ENCODE measurements at regions not wholly inside any gene's neighbourhood (a gene's known extent, or its start where the extent isn't known, plus 50 kb on each side); places are given as distances from the start of the nearest gene placed in this dataset.
"Not testable (repeated sequence)": the region's sequence is repeated elsewhere in the genome, so short reads cannot be mapped to it uniquely, and the experiment has no call there.

DNA sequence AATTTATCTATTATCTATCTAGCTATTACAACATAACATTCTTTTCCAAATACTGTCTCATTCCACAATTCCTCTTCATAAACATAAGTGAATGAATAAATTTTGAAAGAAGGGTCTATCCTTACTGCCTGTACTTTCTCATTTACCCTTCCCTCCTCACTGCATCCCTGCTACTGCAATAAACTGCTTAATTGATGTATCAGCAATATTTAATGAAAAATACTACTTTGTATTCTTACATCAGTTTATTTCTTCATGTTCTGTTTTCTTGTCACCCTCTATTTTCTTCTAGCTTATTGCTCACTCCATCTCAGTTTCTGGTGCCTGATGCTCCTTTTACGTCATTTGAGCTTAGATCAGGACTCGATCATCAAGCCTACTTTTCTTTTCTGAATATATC lies 695.7 kb upstream of the ATXN7L3B start:
- TF ChIP-seq CTCF (IDR thresholded peaks at IDR 0.05) (no peak), POLR2A (IDR thresholded peaks at IDR 0.05) (no peak)
- intact Hi-C loops (cut with DNase I): no loop called here
- Histone ChIP-seq H3K27me3 (no peaks in the 10 kb centered on the region), H3K27ac (no peak overlapping the region), H3K4me1 (no peaks in the 10 kb centered on the region), H3K36me3 (no peaks in the 10 kb centered on the region), H3K9me3 (no peaks in the 10 kb centered on the region), H3K4me3 (no peak overlapping the region)
- DNase-seq (no peak), ATAC-seq (no peak)
- WGBS (ENCODE audit: insufficient coverage, low coverage, low lambda C conversion rate, missing lambda C conversion rate): 55% methylated on average over 2 of the region's 2 CpGs

DNA sequence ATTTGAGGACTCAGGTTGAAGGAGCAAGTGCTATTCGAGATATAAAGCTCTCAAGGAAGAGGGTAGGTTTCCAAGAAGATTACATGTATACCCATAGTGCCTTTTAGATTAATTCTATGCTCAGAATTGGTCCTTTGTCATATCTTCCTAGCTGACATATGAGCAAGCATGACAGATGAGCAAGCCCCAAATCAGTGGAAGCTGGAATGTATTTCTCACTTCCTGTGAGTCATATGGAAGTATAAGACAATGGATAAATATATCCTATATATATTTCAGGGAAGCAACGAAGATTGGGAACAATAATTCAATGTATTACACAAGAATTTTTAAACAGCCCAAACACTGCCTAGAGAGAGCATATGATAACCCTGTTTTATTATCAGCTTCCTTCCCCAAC lies 674.1 kb upstream of the ATXN7L3B start:
- intact Hi-C loops (cut with DNase I): no loop called here
- ATAC-seq: no peak
- no peak overlapping the region for H3K27ac ChIP-seq

DNA sequence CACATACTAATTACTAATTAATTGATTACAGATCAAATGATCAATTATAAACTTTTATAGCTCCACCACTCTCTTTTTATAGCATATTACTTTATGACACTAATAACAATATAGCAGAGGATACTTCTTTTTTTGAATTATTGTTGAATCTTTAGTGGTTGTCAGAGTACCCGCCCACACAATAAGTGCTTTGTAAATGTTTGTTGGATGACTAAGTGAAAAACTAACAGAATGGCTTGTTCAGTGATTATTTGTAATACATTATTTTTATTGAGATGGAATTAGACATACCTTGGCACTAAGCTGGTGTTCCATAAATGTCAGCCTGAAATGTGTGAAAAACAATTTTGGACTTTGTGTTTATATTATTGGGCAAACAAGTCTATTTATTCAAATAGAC lies 670.5 kb upstream of the ATXN7L3B start:
- DNase-seq: no peak
- no peak for TF ChIP-seq POLR2A (IDR thresholded peaks at IDR 0.05)
- no peak for TF ChIP-seq CTCF (IDR thresholded peaks at IDR 0.05)
- no peak overlapping the region for H3K27ac ChIP-seq
- no peak for ATAC-seq
- intact Hi-C loops (cut with DNase I): no loop called here
- no peaks in the 10 kb centered on the region for H3K36me3 ChIP-seq
- H3K27me3 ChIP-seq: no peaks in the 10 kb centered on the region
- no peaks in the 10 kb centered on the region for H3K9me3 ChIP-seq
- H3K4me1 ChIP-seq: no peaks in the 10 kb centered on the region
- WGBS (ENCODE audit: insufficient coverage, low coverage, low lambda C conversion rate, missing lambda C conversion rate): 43% methylated on average over 1 of the region's 1 CpG
- no peak overlapping the region for H3K4me3 ChIP-seq

More for the DNA sequence above, 674.1 kb upstream of the ATXN7L3B start:
- no peaks in the 10 kb centered on the region for H3K9me3 ChIP-seq
- DNase-seq: no peak
- H3K4me1 ChIP-seq: no peaks in the 10 kb centered on the region
- H3K27me3 ChIP-seq: no peaks in the 10 kb centered on the region
- H3K36me3 ChIP-seq: no peaks in the 10 kb centered on the region
- WGBS (ENCODE audit: insufficient coverage, low coverage, low lambda C conversion rate, missing lambda C conversion rate): 33% methylated on average over 2 of the region's 2 CpGs
- no peak for TF ChIP-seq POLR2A (IDR thresholded peaks at IDR 0.05)
- TF ChIP-seq CTCF (IDR thresholded peaks at IDR 0.05): no peak
- H3K4me3 ChIP-seq: no peak overlapping the region

- H3K4me3 ChIP-seq; ATAC-seq; H3K4me1 ChIP-seq; H3K9me3 ChIP-seq; H3K27ac ChIP-seq; intact Hi-C loops (cut with DNase I); H3K27me3 ChIP-seq; DNase-seq; H3K36me3 ChIP-seq: not testable (repeated sequence)
- 76% methylated on average over 6 of the region's 6 CpGs for WGBS (ENCODE audit: insufficient coverage, low coverage, low lambda C conversion rate, missing lambda C conversion rate)
These were observed 660.3 kb upstream of the ATXN7L3B start for GRCh38 chr12:73877291-73877690.

DNA sequence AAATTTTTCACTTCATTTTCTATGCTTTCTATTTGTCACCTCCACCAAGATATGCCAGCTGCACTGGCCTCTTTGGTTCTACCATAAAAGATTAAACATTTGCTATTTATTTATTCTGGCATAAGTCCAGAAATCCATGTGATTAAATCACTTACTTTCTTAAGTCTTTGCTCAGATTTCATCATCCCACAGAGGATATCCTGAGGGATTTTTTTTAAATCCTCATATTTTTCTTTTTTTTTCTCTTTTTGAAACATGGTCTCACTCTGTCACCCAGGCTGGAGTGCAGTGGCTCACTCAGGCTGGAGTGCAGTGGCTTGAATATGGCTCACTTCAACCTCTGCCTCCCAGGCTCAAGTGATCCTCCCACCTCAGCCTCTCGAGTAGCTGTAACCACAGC lies 645.4 kb upstream of the ATXN7L3B start:
- intact Hi-C loops (cut with DNase I): no loop called here
- H3K4me3 ChIP-seq: no peak overlapping the region
- ATAC-seq: no peak

More for the DNA sequence above, 645.4 kb upstream of the ATXN7L3B start:
- Histone ChIP-seq H3K27me3 (no peaks in the 10 kb centered on the region), H3K4me1 (peaks cover 0 to 5% (median 0%) of the 10 kb centered on the region in 4 donors), H3K36me3 (no peaks in the 10 kb centered on the region), H3K9me3 (no peaks in the 10 kb centered on the region), H3K27ac (no peak overlapping the region)
- 56% methylated on average over 1 of the region's 1 CpG for WGBS (ENCODE audit: insufficient coverage, low coverage, low lambda C conversion rate, missing lambda C conversion rate)
- no peak for DNase-seq
- TF ChIP-seq CTCF (IDR thresholded peaks at IDR 0.05) (no peak), POLR2A (IDR thresholded peaks at IDR 0.05) (no peak)
